SH-SY5Y (cell line): ENCODE measurements at regions not wholly inside any gene's neighbourhood (a gene's known extent, or its start where the extent isn't known, plus 50 kb on each side); places are given as distances from the start of the nearest gene placed in this dataset.

ENCODE experiments used
- GATA2 ChIP-seq: IDR thresholded peaks from 2 replicates; pipeline ENCODE4 v1.6.1; 2011; ENCODE audit warnings: mild to moderate bottlenecking, low read depth, low read length
- GATA3 ChIP-seq: IDR thresholded peaks from 2 replicates; pipeline ENCODE4 v1.6.1; 2011; ENCODE audit warnings: low read depth, mild to moderate bottlenecking, low read length, moderate library complexity

GRCh38 chr5:145292278-145292677 lies 542.9 kb downstream of the PRELID2 start:
- TF ChIP-seq GATA2 (no peak), GATA3 (no peak)
